HFF-Myc (cell line): ENCODE measurements at regions not wholly inside any gene's neighbourhood (a gene's known extent, or its start where the extent isn't known, plus 50 kb on each side); places are given as distances from the start of the nearest gene placed in this dataset.

Source experiments
- DNase-seq: peaks from one replicate; pipeline ENCODE4 v3.0.0-alpha.2; 2011; ENCODE audit warnings: low read depth; ENCODE audit errors: extremely low read depth
- H3K4me3 ChIP-seq: replicated peaks from 2 replicates; pipeline ENCODE4 v1.5.1; 2011; ENCODE audit warnings: low read depth, mild to moderate bottlenecking, control low read depth, low read length
- CTCF ChIP-seq: IDR thresholded peaks from 2 replicates; pipeline ENCODE4 v1.5.1; 2012; ENCODE audit warnings: mild to moderate bottlenecking, low read depth, low read length, control low read depth; ENCODE audit errors: missing control alignments

GRCh38 chr1:212556822-212557549 lies 51.6 kb upstream of the ATF3 start:
- TF ChIP-seq CTCF: no peak
- H3K4me3 ChIP-seq: no peak overlapping the region
- no peak for DNase-seq

GRCh38 chr1:212557739-212558692 lies 50.5 kb upstream of the ATF3 start:
- no peak for DNase-seq

GRCh38 chr1:212558693-212559480 lies 49.7 kb upstream of the ATF3 start:
- peak; percentile 61 for DNase-seq
- TF ChIP-seq CTCF: no peak
- H3K4me3 ChIP-seq: peak overlapping the region; percentile 62

More at GRCh38 chr1:212557739-212558692, 50.5 kb upstream of the ATF3 start:
- H3K4me3 ChIP-seq: peak overlapping the region; percentile 62
- TF ChIP-seq CTCF: no peak
